ENCODE measurements at regions not wholly inside any gene's neighbourhood (a gene's known extent, or its start where the extent isn't known, plus 50 kb on each side); places are given as distances from the start of the nearest gene placed in this dataset.

GRCh38 chr2:64924170-64924934, 64.8 kb upstream of the SLC1A4 start:
- TF ChIP-seq IRF2 (CRISPR knock-in tag; IDR thresholded peaks at IDR 0.05; ENCODE audit: borderline replicate concordance, low read depth) (no peak), JUN (CRISPR knock-in tag; IDR thresholded peaks at IDR 0.05) (no peak), CTCF (IDR thresholded peaks at IDR 0.05) (no peak), ATF3 (CRISPR knock-in tag; conservative IDR thresholded peaks at IDR 0.05) (no peak), ESRRA (CRISPR knock-in tag; IDR thresholded peaks at IDR 0.05; ENCODE audit: borderline replicate concordance) (no peak), MAX (CRISPR knock-in tag; IDR thresholded peaks at IDR 0.05) (no peak)

Measured in WTC11 (cell line).